ENCODE measurements at regions not wholly inside any gene's neighbourhood (a gene's known extent, or its start where the extent isn't known, plus 50 kb on each side); places are given as distances from the start of the nearest gene placed in this dataset.

DNA sequence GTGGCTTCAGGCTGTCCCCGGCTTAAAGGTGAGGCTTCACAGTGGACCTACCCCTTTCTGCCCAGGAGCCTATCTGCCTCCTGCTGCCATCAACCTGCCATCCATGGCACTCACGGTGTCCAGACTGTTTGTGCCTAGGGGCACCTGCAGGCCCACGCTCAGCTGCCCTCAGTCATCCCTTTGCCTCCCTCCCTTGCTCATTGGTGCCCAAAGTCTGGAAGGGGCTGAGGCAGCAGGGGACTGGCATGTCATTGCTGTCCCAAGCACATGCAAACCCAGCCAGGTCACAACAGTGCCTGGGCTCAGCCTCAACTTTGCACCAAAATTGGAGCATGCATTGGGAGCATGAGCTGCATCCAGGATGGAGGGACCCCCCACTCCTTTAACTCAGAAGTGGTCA is 1142.7 kb upstream of the NCAM2 start:
- H3K4me3 Mint-ChIP-seq (ENCODE audit: unreplicated experiment) = no peak overlapping the region
- no peaks in the 10 kb centered on the region for H3K36me3 Mint-ChIP-seq (ENCODE audit: low read depth, unreplicated experiment)
- Histone ChIP-seq H3K79me2 (ENCODE audit: insufficient read depth, low read length) (no peaks in the 10 kb centered on the region), H3K36me3 (ENCODE audit: insufficient read depth, low read length) (no peaks in the 10 kb centered on the region), H3K9ac (ENCODE audit: low read length) (no peak overlapping the region), H3K4me3 (ENCODE audit: insufficient read depth, low read depth, low read length) (no peak overlapping the region), H3K27me3 (ENCODE audit: insufficient read depth, low read length) (no peaks in the 10 kb centered on the region), H3K4me2 (ENCODE audit: low read length) (no peak overlapping the region), H4K20me1 (ENCODE audit: insufficient read depth, low read length) (no peaks in the 10 kb centered on the region), H2AFZ (ENCODE audit: low read depth, low read length) (no peak overlapping the region), H3K27ac (ENCODE audit: low read depth, low read length) (no peak overlapping the region), H3K4me1 (ENCODE audit: insufficient read depth, low read length) (no peaks in the 10 kb centered on the region), H3K9me3 (ENCODE audit: insufficient read depth, low read depth, low read length) (peaks cover 11% of the 10 kb centered on the region)
- H3K27ac Mint-ChIP-seq (ENCODE audit: unreplicated experiment) = no peak overlapping the region
- H3K4me1 Mint-ChIP-seq (ENCODE audit: low read depth, unreplicated experiment) = no peaks in the 10 kb centered on the region
- no peaks in the 10 kb centered on the region for H3K9me3 Mint-ChIP-seq (ENCODE audit: unreplicated experiment)
- TF ChIP-seq, protein P1, sequence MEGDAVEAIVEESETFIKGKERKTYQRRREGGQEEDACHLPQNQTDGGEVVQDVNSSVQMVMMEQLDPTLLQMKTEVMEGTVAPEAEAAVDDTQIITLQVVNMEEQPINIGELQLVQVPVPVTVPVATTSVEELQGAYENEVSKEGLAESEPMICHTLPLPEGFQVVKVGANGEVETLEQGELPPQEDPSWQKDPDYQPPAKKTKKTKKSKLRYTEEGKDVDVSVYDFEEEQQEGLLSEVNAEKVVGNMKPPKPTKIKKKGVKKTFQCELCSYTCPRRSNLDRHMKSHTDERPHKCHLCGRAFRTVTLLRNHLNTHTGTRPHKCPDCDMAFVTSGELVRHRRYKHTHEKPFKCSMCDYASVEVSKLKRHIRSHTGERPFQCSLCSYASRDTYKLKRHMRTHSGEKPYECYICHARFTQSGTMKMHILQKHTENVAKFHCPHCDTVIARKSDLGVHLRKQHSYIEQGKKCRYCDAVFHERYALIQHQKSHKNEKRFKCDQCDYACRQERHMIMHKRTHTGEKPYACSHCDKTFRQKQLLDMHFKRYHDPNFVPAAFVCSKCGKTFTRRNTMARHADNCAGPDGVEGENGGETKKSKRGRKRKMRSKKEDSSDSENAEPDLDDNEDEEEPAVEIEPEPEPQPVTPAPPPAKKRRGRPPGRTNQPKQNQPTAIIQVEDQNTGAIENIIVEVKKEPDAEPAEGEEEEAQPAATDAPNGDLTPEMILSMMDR (IDR thresholded peaks at IDR 0.05; ENCODE audit: insufficient read depth, low read depth, low read length) = no peak
- no peak for TF ChIP-seq EZH2 (IDR thresholded peaks at IDR 0.05; ENCODE audit: insufficient read depth, low read length)
- H3K27me3 Mint-ChIP-seq (ENCODE audit: low read depth, unreplicated experiment) = peaks cover 2% of the 10 kb centered on the region
- DNase-seq (ENCODE audit: low read depth) (no peak), FAIRE-seq (no peak)

DNA sequence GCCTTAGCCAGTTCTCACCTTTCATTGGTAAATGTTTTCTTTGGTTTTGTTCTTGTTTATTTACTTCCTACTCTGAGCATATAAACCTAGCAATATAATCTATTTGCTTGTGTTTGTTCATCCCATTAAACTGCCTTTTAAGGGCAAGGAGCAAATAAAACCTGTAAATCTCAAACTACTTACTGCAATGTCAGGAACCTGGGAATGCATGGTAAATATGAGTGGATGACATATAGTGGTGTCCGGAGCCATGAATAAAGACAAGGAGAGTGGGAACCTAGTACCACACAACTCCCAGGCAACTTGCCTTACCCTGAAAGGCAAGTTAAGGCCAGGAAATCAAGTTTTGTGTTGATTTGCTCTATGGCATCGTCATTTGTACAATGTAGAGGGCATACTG is 1133.7 kb upstream of the NCAM2 start:
- Histone ChIP-seq H3K79me2 (ENCODE audit: insufficient read depth, low read length) (no peaks in the 10 kb centered on the region), H3K27me3 (ENCODE audit: insufficient read depth, low read length) (no peaks in the 10 kb centered on the region), H3K4me2 (ENCODE audit: low read length) (no peak overlapping the region), H3K9me3 (ENCODE audit: insufficient read depth, low read depth, low read length) (no peaks in the 10 kb centered on the region), H2AFZ (ENCODE audit: low read depth, low read length) (no peak overlapping the region), H3K4me1 (ENCODE audit: insufficient read depth, low read length) (no peaks in the 10 kb centered on the region), H3K27ac (ENCODE audit: low read depth, low read length) (no peak overlapping the region), H3K36me3 (ENCODE audit: insufficient read depth, low read length) (no peaks in the 10 kb centered on the region), H3K4me3 (ENCODE audit: insufficient read depth, low read depth, low read length) (no peak overlapping the region), H3K9ac (ENCODE audit: low read length) (no peak overlapping the region), H4K20me1 (ENCODE audit: insufficient read depth, low read length) (no peaks in the 10 kb centered on the region)
- no peaks in the 10 kb centered on the region for H3K27me3 Mint-ChIP-seq (ENCODE audit: low read depth, unreplicated experiment)
- H3K4me1 Mint-ChIP-seq (ENCODE audit: low read depth, unreplicated experiment) = no peaks in the 10 kb centered on the region
- no peaks in the 10 kb centered on the region for H3K9me3 Mint-ChIP-seq (ENCODE audit: unreplicated experiment)
- no peak for TF ChIP-seq EZH2 (IDR thresholded peaks at IDR 0.05; ENCODE audit: insufficient read depth, low read length)
- TF ChIP-seq, protein P1 (IDR thresholded peaks at IDR 0.05; ENCODE audit: insufficient read depth, low read depth, low read length) = no peak
- no peak overlapping the region for H3K4me3 Mint-ChIP-seq (ENCODE audit: unreplicated experiment)
- FAIRE-seq (no peak), DNase-seq (ENCODE audit: low read depth) (no peak)
- H3K27ac Mint-ChIP-seq (ENCODE audit: unreplicated experiment) = no peak overlapping the region
- no peaks in the 10 kb centered on the region for H3K36me3 Mint-ChIP-seq (ENCODE audit: low read depth, unreplicated experiment)

DNA sequence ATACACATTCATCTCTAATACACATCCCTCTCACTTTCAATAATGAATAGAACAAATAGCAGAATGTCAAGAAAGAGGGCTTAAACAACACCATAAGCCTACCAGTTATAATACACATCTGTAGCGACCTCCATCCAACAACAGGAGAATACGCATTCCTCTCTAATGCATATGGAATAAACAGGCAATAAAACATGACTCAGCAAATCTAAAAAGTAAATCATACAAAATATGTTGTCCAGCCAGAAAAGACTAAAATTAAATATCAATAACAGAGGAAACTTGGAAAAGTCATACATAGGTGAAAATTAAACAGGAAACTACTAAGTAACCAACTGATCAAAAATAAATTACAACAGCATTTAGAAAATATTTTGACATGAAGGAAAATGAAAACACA is 1127.5 kb upstream of the NCAM2 start:
- Histone ChIP-seq H4K20me1 (ENCODE audit: insufficient read depth, low read length) (no peaks in the 10 kb centered on the region), H3K27ac (ENCODE audit: low read depth, low read length) (no peak overlapping the region), H3K36me3 (ENCODE audit: insufficient read depth, low read length) (no peaks in the 10 kb centered on the region), H3K4me2 (ENCODE audit: low read length) (no peak overlapping the region), H3K4me1 (ENCODE audit: insufficient read depth, low read length) (no peaks in the 10 kb centered on the region), H3K4me3 (ENCODE audit: insufficient read depth, low read depth, low read length) (no peak overlapping the region), H3K27me3 (ENCODE audit: insufficient read depth, low read length) (no peaks in the 10 kb centered on the region), H2AFZ (ENCODE audit: low read depth, low read length) (no peak overlapping the region), H3K9ac (ENCODE audit: low read length) (no peak overlapping the region), H3K9me3 (ENCODE audit: insufficient read depth, low read depth, low read length) (no peaks in the 10 kb centered on the region), H3K79me2 (ENCODE audit: insufficient read depth, low read length) (no peaks in the 10 kb centered on the region)
- no peaks in the 10 kb centered on the region for H3K36me3 Mint-ChIP-seq (ENCODE audit: low read depth, unreplicated experiment)
- no peaks in the 10 kb centered on the region for H3K4me1 Mint-ChIP-seq (ENCODE audit: low read depth, unreplicated experiment)
- no peaks in the 10 kb centered on the region for H3K27me3 Mint-ChIP-seq (ENCODE audit: low read depth, unreplicated experiment)
- H3K9me3 Mint-ChIP-seq (ENCODE audit: unreplicated experiment) = no peaks in the 10 kb centered on the region
- no peak for TF ChIP-seq EZH2 (IDR thresholded peaks at IDR 0.05; ENCODE audit: insufficient read depth, low read length)
- TF ChIP-seq, protein P1 (IDR thresholded peaks at IDR 0.05; ENCODE audit: insufficient read depth, low read depth, low read length) = no peak
- H3K27ac Mint-ChIP-seq (ENCODE audit: unreplicated experiment) = no peak overlapping the region
- no peak overlapping the region for H3K4me3 Mint-ChIP-seq (ENCODE audit: unreplicated experiment)
- no peak for DNase-seq (ENCODE audit: low read depth)
- FAIRE-seq = no peak

Measured in astrocyte (in vitro differentiated cells and primary cell).